WTC11 (cell line): ENCODE measurements at regions not wholly inside any gene's neighbourhood (a gene's known extent, or its start where the extent isn't known, plus 50 kb on each side); places are given as distances from the start of the nearest gene placed in this dataset.

Source experiments
- ATF6 ChIP-seq: sonication (generic); formaldehyde crosslinking; IDR thresholded peaks from 2 replicates; pipeline ENCODE4 v1.8.1; 2023; ENCODE audit warnings: mild to moderate bottlenecking, missing genetic modification reagents
- CBFB ChIP-seq: sonication (generic); formaldehyde crosslinking; IDR thresholded peaks from 2 replicates; pipeline ENCODE4 v1.8.1; 2022; ENCODE audit warnings: mild to moderate bottlenecking, low read depth, missing genetic modification reagents
- CREB1 ChIP-seq: sonication (generic); formaldehyde crosslinking; IDR thresholded peaks from 2 replicates; pipeline ENCODE4 v1.8.0; 2023; ENCODE audit warnings: mild to moderate bottlenecking, missing genetic modification reagents
- CTCF ChIP-seq: fragments of 200-600 bp; IDR thresholded peaks from 2 replicates; pipeline ENCODE4 v1.8.0; 2022; ENCODE audit warnings: antibody characterized with exemption
- E2F1 ChIP-seq: sonication (generic); formaldehyde crosslinking; IDR thresholded peaks from 2 replicates; pipeline ENCODE4 v1.8.0; 2022; ENCODE audit warnings: mild to moderate bottlenecking, missing genetic modification reagents
- ELF4 ChIP-seq: sonication (generic); formaldehyde crosslinking; IDR thresholded peaks from 2 replicates; pipeline ENCODE4 v1.8.1; 2022; ENCODE audit warnings: low read depth, mild to moderate bottlenecking, moderate library complexity, missing genetic modification reagents
- NR2C2 ChIP-seq: sonication (generic); formaldehyde crosslinking; IDR thresholded peaks from 2 replicates; pipeline ENCODE4 v1.8.0; 2022; ENCODE audit warnings: mild to moderate bottlenecking, missing genetic modification reagents
- PRRX2 ChIP-seq: fragments of 250-450 bp; sonication (Bioruptor Pico); IDR thresholded peaks from 2 replicates; pipeline ENCODE4 v1.8.0; 2021; ENCODE audit warnings: mild to moderate bottlenecking
- SP1 ChIP-seq: sonication (generic); formaldehyde crosslinking; conservative IDR thresholded peaks from 2 replicates; pipeline ENCODE4 v1.8.1; 2022; ENCODE audit warnings: missing genetic modification reagents
- TP53 ChIP-seq: sonication (generic); formaldehyde crosslinking; IDR thresholded peaks from 2 replicates; pipeline ENCODE4 v1.8.1; 2023; ENCODE audit warnings: mild to moderate bottlenecking, missing genetic modification reagents
- ZNF263 ChIP-seq: sonication (generic); formaldehyde crosslinking; IDR thresholded peaks from 2 replicates; pipeline ENCODE4 v1.8.1; 2022; ENCODE audit warnings: low read depth, mild to moderate bottlenecking, moderate library complexity, missing genetic modification reagents

- TF ChIP-seq SP1 (CRISPR knock-in tag) = no peak
- no peak for TF ChIP-seq CTCF
- no peak for TF ChIP-seq CBFB
- no peak for TF ChIP-seq NR2C2
- no peak for TF ChIP-seq PRRX2 (CRISPR knock-in tag)
- TF ChIP-seq ELF4 (CRISPR knock-in tag) = no peak
- TF ChIP-seq CREB1 (CRISPR knock-in tag) = no peak
- TF ChIP-seq E2F1 (CRISPR knock-in tag) = no peak
- TF ChIP-seq ATF6 (CRISPR knock-in tag) = no peak
- no peak for TF ChIP-seq ZNF263
- TF ChIP-seq TP53 (CRISPR knock-in tag) = no peak
Measured at GRCh38 chr1:80498673-80499072, 1302.1 kb upstream of the ADGRL2 start.
